A549 (cell line): ENCODE measurements at regions not wholly inside any gene's neighbourhood (a gene's known extent, or its start where the extent isn't known, plus 50 kb on each side); places are given as distances from the start of the nearest gene placed in this dataset.

Source experiments
- ATAC-seq, 2 experiments: fragments of 200-7000 bp in 1 of 2; fragments of >200 bp in 1 of 2; cut with Nextera tagmentation in 1 of 2; cut with Tn5 transposase in 1 of 2; 3 replicates each; pipeline versions ENCODE4 v1.8.0 to v1.9.1; 2018 to 2020; ENCODE audit warnings: mild to moderate bottlenecking in 1 of 2, moderate library complexity in 1 of 2
- CTCF ChIA-PET: fragments of 300-600 bp; sonication (Branson Sonifier 250); formaldehyde crosslinking; extraction: SDS; loops from one replicate; lab custom pipeline; 2021; ENCODE audit warnings: antibody characterized with exemption, inconsistent platforms; lab: Yijun Ruan, JAX
- POLR2A ChIA-PET: fragments of 350-600 bp; formaldehyde crosslinking; extraction: SDS; loops from one replicate; lab custom pipeline; 2021; ENCODE audit warnings: antibody characterized with exemption, inconsistent platforms; lab: Yijun Ruan, JAX
- DNase-seq, 2 experiments: peaks; one replicate each; pipeline versions ENCODE4 v3.0.0 to v3.0.0-alpha.2; 2011 to 2016; ENCODE audit warnings: low read depth in 1 of 2, low spot score in 1 of 2
- FAIRE-seq: peaks from 2 replicates; lab custom pipeline; 2011; peaks lifted over from hg19 to GRCh38; lab: Jason Lieb, UNC
- H3K27ac ChIP-seq, 2 experiments: fragments of >200 bp; sonication (Bioruptor Twin); formaldehyde crosslinking; 3 replicates each; pipeline ENCODE4 v1.5.1; 2016 to 2017
- H3K4me1 ChIP-seq: fragments of >200 bp; sonication (Bioruptor Twin); formaldehyde crosslinking; 3 replicates; pipeline ENCODE4 v1.6.1; 2016
- H3K4me2 ChIP-seq: fragments of >200 bp; sonication (Bioruptor Twin); formaldehyde crosslinking; 3 replicates; pipeline ENCODE4 v1.6.1; 2016
- H3K4me3 ChIP-seq: fragments of >200 bp; sonication (Bioruptor Twin); formaldehyde crosslinking; 3 replicates; pipeline ENCODE4 v1.5.1; 2016
- H3K9me3 ChIP-seq: fragments of >200 bp; sonication (Bioruptor Twin); formaldehyde crosslinking; 3 replicates; pipeline ENCODE4 v1.6.1; 2016
- ATOH8 ChIP-seq: fragments of 250-450 bp; sonication (Bioruptor Pico); IDR thresholded peaks from 2 replicates; pipeline ENCODE4 v1.5.0; 2020; ENCODE audit warnings: low read depth, mild to moderate bottlenecking, moderate library complexity
- BHLHE40 ChIP-seq: IDR thresholded peaks from 2 replicates; pipeline ENCODE4 v1.6.1; 2012; ENCODE audit warnings: low read depth, low read length, inconsistent platforms
- CHD2 ChIP-seq: fragments of 150-350 bp; IDR thresholded peaks from 2 replicates; pipeline ENCODE4 v1.6.1; 2014; ENCODE audit warnings: low read length; ENCODE audit not compliant: partially characterized antibody
- CHD4 ChIP-seq: fragments of 200-600 bp; sonication (generic); IDR thresholded peaks from 2 replicates; pipeline ENCODE4 v1.6.1; 2016; ENCODE audit warnings: antibody characterized with exemption, mild to moderate bottlenecking, borderline replicate concordance
- E2F6 ChIP-seq: IDR thresholded peaks from 2 replicates; pipeline ENCODE4 v1.6.1; 2012; ENCODE audit warnings: low read depth, borderline replicate concordance
- EHMT2 ChIP-seq: fragments of 200-600 bp; sonication (generic); IDR thresholded peaks from 2 replicates; pipeline ENCODE4 v1.6.1; 2016; ENCODE audit warnings: antibody characterized with exemption, low read depth, mild to moderate bottlenecking, moderate library complexity
- ELK1 ChIP-seq: fragments of 150-350 bp; IDR thresholded peaks from 2 replicates; pipeline ENCODE4 v1.6.1; 2014; ENCODE audit warnings: low read depth, mild to moderate bottlenecking, low read length
- EP300 ChIP-seq, 2 experiments: fragments of >200 bp; sonication (Bioruptor Twin); formaldehyde crosslinking; IDR thresholded peaks; 2 replicates in 1 of 2; 3 replicates in 1 of 2; pipeline ENCODE4 v1.6.1; 2016 to 2017
- ESRRA ChIP-seq: fragments of 150-350 bp; IDR thresholded peaks from 2 replicates; pipeline ENCODE4 v1.6.1; 2014; ENCODE audit warnings: mild to moderate bottlenecking, low read length, borderline replicate concordance
- FOSL2 ChIP-seq, 2 experiments: fragments of 450-650 bp in 1 of 2; fragments of >200 bp in 1 of 2; sonication (Bioruptor Twin) in 1 of 2; formaldehyde crosslinking; IDR thresholded peaks; 2 replicates each; pipeline versions ENCODE4 v1.5.0 to v1.6.1; 2016 to 2020; ENCODE audit warnings: mild to moderate bottlenecking in 1 of 2, moderate library complexity in 1 of 2
- HDAC2 ChIP-seq: fragments of 200-600 bp; sonication (generic); IDR thresholded peaks from 2 replicates; pipeline ENCODE4 v1.6.1; 2016
- HEYL ChIP-seq: fragments of 250-450 bp; sonication (Bioruptor Pico); IDR thresholded peaks from 2 replicates; pipeline ENCODE4 v1.8.0; 2021; ENCODE audit warnings: mild to moderate bottlenecking, moderate library complexity
- HMGXB4 ChIP-seq: fragments of 250-450 bp; sonication (Bioruptor Pico); IDR thresholded peaks from 2 replicates; pipeline ENCODE4 v1.5.0; 2021; ENCODE audit warnings: mild to moderate bottlenecking, moderate library complexity, borderline replicate concordance
- HOXA7 ChIP-seq: fragments of 250-450 bp; sonication (Bioruptor Pico); IDR thresholded peaks from 2 replicates; pipeline ENCODE4 v1.5.0; 2020; ENCODE audit warnings: mild to moderate bottlenecking, moderate library complexity
- HOXB13 ChIP-seq: fragments of 250-450 bp; sonication (Bioruptor Pico); IDR thresholded peaks from 2 replicates; pipeline ENCODE4 v1.5.0; 2020; ENCODE audit warnings: low read depth, mild to moderate bottlenecking, moderate library complexity
- HOXB5 ChIP-seq: fragments of 250-450 bp; sonication (Bioruptor Pico); IDR thresholded peaks from 2 replicates; pipeline ENCODE4 v1.5.0; 2020; ENCODE audit warnings: mild to moderate bottlenecking, moderate library complexity
- KDM1A ChIP-seq: fragments of 200-600 bp; sonication (generic); IDR thresholded peaks from 2 replicates; pipeline ENCODE4 v1.6.1; 2016; ENCODE audit warnings: low read depth, mild to moderate bottlenecking
- KDM5A ChIP-seq: fragments of 200-600 bp; sonication (generic); IDR thresholded peaks from 2 replicates; pipeline ENCODE4 v1.6.1; 2016; ENCODE audit warnings: antibody characterized with exemption, mild to moderate bottlenecking
- MAZ ChIP-seq: fragments of 150-350 bp; IDR thresholded peaks from 2 replicates; pipeline ENCODE4 v1.6.1; 2014; ENCODE audit warnings: antibody characterized with exemption, low read depth, low read length, borderline replicate concordance
- NFE2L2 ChIP-seq: fragments of 150-350 bp; conservative IDR thresholded peaks from 2 replicates; pipeline ENCODE4 v1.6.1; 2014; ENCODE audit warnings: low read length
- PBX3 ChIP-seq: IDR thresholded peaks from 2 replicates; pipeline ENCODE4 v1.6.1; 2012
- POLR2AphosphoS2 ChIP-seq: conservative IDR thresholded peaks from 2 replicates; pipeline ENCODE4 v1.6.1; 2012; ENCODE audit warnings: low read length, improper control_type of control experiment, inconsistent platforms
- RARB ChIP-seq: fragments of 250-450 bp; sonication (Bioruptor Pico); IDR thresholded peaks from 2 replicates; pipeline ENCODE4 v1.8.0; 2021; ENCODE audit warnings: mild to moderate bottlenecking, moderate library complexity
- RFX5 ChIP-seq: fragments of 450-650 bp; IDR thresholded peaks from 2 replicates; pipeline ENCODE4 v1.7.1; 2014; ENCODE audit warnings: antibody characterized with exemption, mild to moderate bottlenecking, moderate library complexity
- SMC3 ChIP-seq: fragments of >200 bp; sonication (Bioruptor Twin); formaldehyde crosslinking; IDR thresholded peaks from 3 replicates; pipeline ENCODE4 v1.6.1; 2018; ENCODE audit warnings: inconsistent platforms
- TP53 ChIP-seq: fragments of 250-450 bp; sonication (Bioruptor Pico); IDR thresholded peaks from 2 replicates; pipeline ENCODE4 v1.5.0; 2021; ENCODE audit warnings: mild to moderate bottlenecking, moderate library complexity
- ZFP36 ChIP-seq: fragments of 450-650 bp; IDR thresholded peaks from 2 replicates; pipeline ENCODE4 v1.6.1; 2014; ENCODE audit warnings: borderline replicate concordance; ENCODE audit not compliant: partially characterized antibody
- ZNF302 ChIP-seq: fragments of 250-450 bp; sonication (Bioruptor Pico); IDR thresholded peaks from 2 replicates; pipeline ENCODE4 v1.9.0; 2021; ENCODE audit warnings: inconsistent platforms, mild to moderate bottlenecking, moderate library complexity
- WGBS: methylation state at CpG from one replicate; pipeline ENCODE4 v1.1.6; 2017; ENCODE audit errors: missing lambda C conversion rate; 5-methylcytosine and 5-hydroxymethylcytosine counted together
- TF ChIP-seq, protein P1 (sequence below): fragments of 450-650 bp; IDR thresholded peaks from 2 replicates; pipeline ENCODE4 v1.6.1; 2014; ENCODE audit warnings: antibody characterized with exemption

GRCh38 chr4:17024425-17024824, 126.0 kb upstream of the LDB2 start:
- no peak overlapping the region for H3K4me3 ChIP-seq
- DNase-seq (no peak), FAIRE-seq (no peak), ATAC-seq (no peak)
- TF ChIP-seq EP300 (IDR thresholded peaks at IDR 0.05) (no peak), TP53 (CRISPR knock-in tag) (no peak), HEYL (CRISPR knock-in tag) (no peak), CHD4 (no peak), EHMT2 (no peak), MAZ (no peak), HDAC2 (no peak), E2F6 (no peak), RARB (no peak), NFE2L2 (no peak), ELK1 (no peak), POLR2AphosphoS2 (no peak), HOXA7 (CRISPR knock-in tag) (no peak), ZFP36 (no peak), HMGXB4 (CRISPR knock-in tag) (no peak)
- TF ChIP-seq, protein P1, sequence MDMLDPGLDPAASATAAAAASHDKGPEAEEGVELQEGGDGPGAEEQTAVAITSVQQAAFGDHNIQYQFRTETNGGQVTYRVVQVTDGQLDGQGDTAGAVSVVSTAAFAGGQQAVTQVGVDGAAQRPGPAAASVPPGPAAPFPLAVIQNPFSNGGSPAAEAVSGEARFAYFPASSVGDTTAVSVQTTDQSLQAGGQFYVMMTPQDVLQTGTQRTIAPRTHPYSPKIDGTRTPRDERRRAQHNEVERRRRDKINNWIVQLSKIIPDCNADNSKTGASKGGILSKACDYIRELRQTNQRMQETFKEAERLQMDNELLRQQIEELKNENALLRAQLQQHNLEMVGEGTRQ: no peak
- H3K4me1 ChIP-seq: no peaks in the 10 kb centered on the region
- WGBS: 21% methylated on average over 1 of the region's 1 CpG
- no peaks in the 10 kb centered on the region for H3K9me3 ChIP-seq
- ChIA-PET POLR2A (no interaction called here), CTCF (no interaction called here)
- no peak overlapping the region for H3K4me2 ChIP-seq
- no peak overlapping the region for H3K27ac ChIP-seq

- WGBS: 0% methylated on average over 4 of the region's 4 CpGs
- ChIA-PET CTCF (no interaction called here), POLR2A (no interaction called here)
- no peak overlapping the region for H3K4me3 ChIP-seq
- DNase-seq (no peak), ATAC-seq (no peak), FAIRE-seq (no peak)
- TF ChIP-seq ATOH8: no peak
- no peak for TF ChIP-seq ESRRA
- no peak for TF ChIP-seq CHD2
- no peak for TF ChIP-seq KDM5A
- TF ChIP-seq ELK1: no peak
- TF ChIP-seq TP53 (CRISPR knock-in tag): no peak
- TF ChIP-seq FOSL2 (IDR thresholded peaks at IDR 0.05): no peak
- no peak for TF ChIP-seq FOSL2 (CRISPR knock-in tag; IDR thresholded peaks at IDR 0.05)
- no peak for TF ChIP-seq HOXB13 (CRISPR knock-in tag)
- no peak for TF ChIP-seq SMC3
- no peak for TF ChIP-seq KDM1A
- TF ChIP-seq RFX5: no peak
- TF ChIP-seq BHLHE40: no peak
- TF ChIP-seq ZNF302: no peak
- TF ChIP-seq HEYL (CRISPR knock-in tag): no peak
- TF ChIP-seq HOXB5 (CRISPR knock-in tag): no peak
- no peak for TF ChIP-seq CHD4
- no peak for TF ChIP-seq POLR2AphosphoS2
- TF ChIP-seq PBX3: no peak
- H3K4me1 ChIP-seq: no peaks in the 10 kb centered on the region
- H3K9me3 ChIP-seq: no peaks in the 10 kb centered on the region
- no peak overlapping the region for H3K4me2 ChIP-seq
- no peak overlapping the region for H3K27ac ChIP-seq
Measured at GRCh38 chr4:17020901-17021300, 122.5 kb upstream of the LDB2 start.
